Fibroblast of lung (primary cell): ENCODE measurements at regions not wholly inside any gene's neighbourhood (a gene's known extent, or its start where the extent isn't known, plus 50 kb on each side); places are given as distances from the start of the nearest gene placed in this dataset.

ENCODE experiments used
- DNase-seq, 2 donors: peaks; one replicate each; pipeline versions ENCODE4 v3.0.0 to v3.0.0-alpha.2; 2010; ENCODE audit warnings: low read depth in 2 of 2
- H2AFZ ChIP-seq: 2 replicates; pipeline ENCODE4 v1.5.1; 2012; ENCODE audit warnings: low read length, control low read depth, inconsistent platforms
- H3K27ac ChIP-seq: 2 replicates; pipeline ENCODE4 v1.5.1; 2011; ENCODE audit warnings: low read length, control low read depth; ENCODE audit not compliant: insufficient read depth
- H3K27me3 ChIP-seq: 2 replicates; pipeline ENCODE4 v1.5.1; 2011; ENCODE audit warnings: mild to moderate bottlenecking, low read length; ENCODE audit not compliant: control insufficient read depth, insufficient read depth
- H3K36me3 ChIP-seq: 2 replicates; pipeline ENCODE4 v1.5.1; 2011; ENCODE audit warnings: low read length; ENCODE audit not compliant: control insufficient read depth, insufficient read depth
- H3K4me1 ChIP-seq: 2 replicates; pipeline ENCODE4 v1.5.1; 2011; ENCODE audit warnings: low read length; ENCODE audit not compliant: control insufficient read depth, insufficient read depth; ENCODE audit errors: extremely low read depth
- H3K4me2 ChIP-seq: 2 replicates; pipeline ENCODE4 v1.5.1; 2011; ENCODE audit warnings: low read length, control low read depth; ENCODE audit not compliant: insufficient read depth; ENCODE audit errors: extremely low read depth
- H3K4me3 ChIP-seq, 4 experiments: fragments of 200-600 bp in 1 of 4; sonication (generic) in 1 of 4; replicated peaks in 1 of 4; 2 replicates each; pipeline ENCODE4 v1.5.1; 2011 to 2016; ENCODE audit warnings: low read length in 4 of 4, low read depth in 3 of 4, mild to moderate bottlenecking in 3 of 4, control low read depth in 2 of 4, inconsistent platforms in 1 of 4, mixed read lengths in 1 of 4; ENCODE audit not compliant: insufficient read depth in 1 of 4; ENCODE audit errors: control extremely low read depth in 1 of 4
- H3K79me2 ChIP-seq: 2 replicates; pipeline ENCODE4 v1.5.1; 2012; ENCODE audit warnings: mild to moderate bottlenecking, low read length, inconsistent platforms; ENCODE audit not compliant: control insufficient read depth, insufficient read depth
- H3K9ac ChIP-seq: 2 replicates; pipeline ENCODE4 v1.5.1; 2011; ENCODE audit warnings: mild to moderate bottlenecking, low read length, control low read depth; ENCODE audit not compliant: insufficient read depth
- H3K9me3 ChIP-seq: 2 replicates; pipeline ENCODE4 v1.5.1; 2012; ENCODE audit warnings: low read depth, low read length; ENCODE audit not compliant: control insufficient read depth, insufficient read depth
- H4K20me1 ChIP-seq: 2 replicates; pipeline ENCODE4 v1.5.1; 2011; ENCODE audit warnings: low read length; ENCODE audit not compliant: control insufficient read depth, insufficient read depth; ENCODE audit errors: extremely low read depth
- CTCF ChIP-seq, 2 donors: IDR thresholded peaks in 1 of 2; conservative IDR thresholded peaks in 1 of 2; 1 replicate in 1 of 2; 2 replicates in 1 of 2; pipeline ENCODE4 v1.5.1; 2011 to 2012; ENCODE audit warnings: low read length in 2 of 2, control low read depth in 1 of 2, inconsistent platforms in 1 of 2, low read depth in 1 of 2, mild to moderate bottlenecking in 1 of 2
- EZH2 ChIP-seq: IDR thresholded peaks from 2 replicates; pipeline ENCODE4 v1.5.1; 2012; ENCODE audit warnings: low read length, control low read depth, mild to moderate bottlenecking; ENCODE audit errors: missing control alignments

GRCh38 chr1:22344851-22345560, 106.6 kb upstream of the ZBTB40 start:
- no peak for TF ChIP-seq EZH2
- no peak for TF ChIP-seq CTCF (conservative IDR thresholded peaks at IDR 0.05 in 1 of 2, IDR thresholded peaks at IDR 0.05 in 1 of 2; ENCODE audit: low read depth in 1 of 2, low read length in 2 of 2)

GRCh38 chr1:22347854-22348760, 103.5 kb upstream of the ZBTB40 start:
- no peaks in the 10 kb centered on the region for H3K79me2 ChIP-seq
- H3K27me3 ChIP-seq: peaks cover 42% of the 10 kb centered on the region
- no peak overlapping the region for H3K27ac ChIP-seq
- H3K9me3 ChIP-seq: no peaks in the 10 kb centered on the region
- TF ChIP-seq CTCF (conservative IDR thresholded peaks at IDR 0.05 in 1 of 2, IDR thresholded peaks at IDR 0.05 in 1 of 2; ENCODE audit: low read depth in 1 of 2, low read length in 2 of 2) (no peak), EZH2 (no peak)
- H4K20me1 ChIP-seq: no peaks in the 10 kb centered on the region
- H3K4me3 ChIP-seq: no peak overlapping the region
- H2AFZ ChIP-seq: no peak overlapping the region
- H3K4me2 ChIP-seq: no peak overlapping the region
- no peaks in the 10 kb centered on the region for H3K4me1 ChIP-seq
- DNase-seq: no peak
- H3K36me3 ChIP-seq: no peaks in the 10 kb centered on the region
- no peak overlapping the region for H3K9ac ChIP-seq

More at GRCh38 chr1:22344851-22345560, 106.6 kb upstream of the ZBTB40 start:
- H4K20me1 ChIP-seq: no peaks in the 10 kb centered on the region
- H3K36me3 ChIP-seq: no peaks in the 10 kb centered on the region
- no peak overlapping the region for H3K9ac ChIP-seq
- DNase-seq: no peak
- H3K4me3 ChIP-seq: no peak overlapping the region
- no peaks in the 10 kb centered on the region for H3K4me1 ChIP-seq
- no peak overlapping the region for H3K27ac ChIP-seq
- peaks cover 41% of the 10 kb centered on the region for H3K27me3 ChIP-seq
- H2AFZ ChIP-seq: no peak overlapping the region
- H3K9me3 ChIP-seq: no peaks in the 10 kb centered on the region
- no peaks in the 10 kb centered on the region for H3K79me2 ChIP-seq
- no peak overlapping the region for H3K4me2 ChIP-seq

GRCh38 chr1:22349362-22350043, 102.1 kb upstream of the ZBTB40 start:
- no peaks in the 10 kb centered on the region for H3K9me3 ChIP-seq
- TF ChIP-seq EZH2: no peak
- TF ChIP-seq CTCF (conservative IDR thresholded peaks at IDR 0.05 in 1 of 2, IDR thresholded peaks at IDR 0.05 in 1 of 2; ENCODE audit: low read depth in 1 of 2, low read length in 2 of 2): no peak
- H3K79me2 ChIP-seq: no peaks in the 10 kb centered on the region
- H3K27ac ChIP-seq: no peak overlapping the region
- peaks cover 33% of the 10 kb centered on the region for H3K27me3 ChIP-seq
- H3K36me3 ChIP-seq: no peaks in the 10 kb centered on the region
- H3K4me1 ChIP-seq: no peaks in the 10 kb centered on the region
- no peak for DNase-seq
- no peak overlapping the region for H2AFZ ChIP-seq
- H4K20me1 ChIP-seq: no peaks in the 10 kb centered on the region
- H3K4me3 ChIP-seq: no peak overlapping the region
- H3K4me2 ChIP-seq: no peak overlapping the region
- H3K9ac ChIP-seq: no peak overlapping the region
